Esophagus muscularis mucosa (tissue), 4 donors: ENCODE measurements at regions not wholly inside any gene's neighbourhood (a gene's known extent, or its start where the extent isn't known, plus 50 kb on each side); places are given as distances from the start of the nearest gene placed in this dataset.

Experiments used
- EP300 ChIP-seq: sonication (generic); formaldehyde crosslinking; IDR thresholded peaks from one replicate; pipeline ENCODE4 v1.6.1; 2017; ENCODE audit warnings: antibody characterized with exemption
- POLR2A ChIP-seq: fragments of 450-650 bp; IDR thresholded peaks from one replicate; pipeline ENCODE4 v1.6.1; 2017; ENCODE audit warnings: antibody characterized with exemption, moderate library complexity, mild to moderate bottlenecking, low read depth
- POLR2AphosphoS5 ChIP-seq, 2 donors: sonication (generic); formaldehyde crosslinking; IDR thresholded peaks; one replicate each; pipeline ENCODE4 v1.6.1; 2017; ENCODE audit warnings: antibody characterized with exemption in 2 of 2
- TF ChIP-seq, protein P1 (sequence below), 3 experiments: fragments of 200-600 bp in 2 of 3; fragments of 450-650 bp in 1 of 3; sonication (generic) in 2 of 3; IDR thresholded peaks; one replicate each; pipeline ENCODE4 v1.5.1; 2017 to 2019; ENCODE audit warnings: antibody characterized with exemption in 3 of 3, mild to moderate bottlenecking in 2 of 3, moderate library complexity in 1 of 3

DNA sequence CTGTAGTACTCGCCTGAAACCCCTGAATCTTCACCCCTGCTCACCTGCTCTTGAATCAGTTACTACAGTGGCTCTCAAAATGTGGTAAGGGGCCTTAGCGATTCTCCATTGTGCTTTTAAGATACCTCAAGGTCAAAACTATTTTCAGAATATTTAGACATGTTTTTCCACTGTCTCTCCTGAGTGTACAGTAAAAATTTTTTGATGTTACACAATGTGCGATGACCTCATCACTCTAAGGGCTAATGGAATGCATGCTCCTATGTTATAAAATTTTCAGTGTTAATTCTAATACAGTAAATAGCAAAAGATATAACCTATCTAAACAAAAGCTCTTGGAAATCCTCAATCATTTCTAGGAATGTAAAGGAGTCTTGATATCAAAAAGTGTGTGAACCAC lies 336.9 kb upstream of the PKDCC start:
- TF ChIP-seq, protein P1, sequence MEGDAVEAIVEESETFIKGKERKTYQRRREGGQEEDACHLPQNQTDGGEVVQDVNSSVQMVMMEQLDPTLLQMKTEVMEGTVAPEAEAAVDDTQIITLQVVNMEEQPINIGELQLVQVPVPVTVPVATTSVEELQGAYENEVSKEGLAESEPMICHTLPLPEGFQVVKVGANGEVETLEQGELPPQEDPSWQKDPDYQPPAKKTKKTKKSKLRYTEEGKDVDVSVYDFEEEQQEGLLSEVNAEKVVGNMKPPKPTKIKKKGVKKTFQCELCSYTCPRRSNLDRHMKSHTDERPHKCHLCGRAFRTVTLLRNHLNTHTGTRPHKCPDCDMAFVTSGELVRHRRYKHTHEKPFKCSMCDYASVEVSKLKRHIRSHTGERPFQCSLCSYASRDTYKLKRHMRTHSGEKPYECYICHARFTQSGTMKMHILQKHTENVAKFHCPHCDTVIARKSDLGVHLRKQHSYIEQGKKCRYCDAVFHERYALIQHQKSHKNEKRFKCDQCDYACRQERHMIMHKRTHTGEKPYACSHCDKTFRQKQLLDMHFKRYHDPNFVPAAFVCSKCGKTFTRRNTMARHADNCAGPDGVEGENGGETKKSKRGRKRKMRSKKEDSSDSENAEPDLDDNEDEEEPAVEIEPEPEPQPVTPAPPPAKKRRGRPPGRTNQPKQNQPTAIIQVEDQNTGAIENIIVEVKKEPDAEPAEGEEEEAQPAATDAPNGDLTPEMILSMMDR (IDR thresholded peaks at IDR 0.05) = no peak
- TF ChIP-seq POLR2A (no peak), POLR2AphosphoS5 (IDR thresholded peaks at IDR 0.05) (no peak), EP300 (no peak)
